DMS79 (cell line): ENCODE measurements at regions not wholly inside any gene's neighbourhood (a gene's known extent, or its start where the extent isn't known, plus 50 kb on each side); places are given as distances from the start of the nearest gene placed in this dataset.
A peak's percentile ranks its signal among the peaks of the same experiment; 100 is the strongest.
"Not testable (repeated sequence)": the region's sequence is repeated elsewhere in the genome, so short reads cannot be mapped to it uniquely, and the experiment has no call there.

ENCODE experiments used
- DNase-seq: peaks from one replicate; lab custom pipeline; 2025; lab: John Stamatoyannopoulos, UW

- DNase-seq, result no peak
Observed at GRCh38 chrX:74065831-74066390, 213.4 kb upstream of the XIST start.

- DNase-seq, result no peak
Observed at GRCh38 chrX:74063426-74064155, 211.1 kb upstream of the XIST start.

GRCh38 chrX:74061879-74062278, 209.4 kb upstream of the XIST start:
- no peak for DNase-seq

- DNase-seq, result no peak
Observed at GRCh38 chrX:74049126-74049525, 196.6 kb upstream of the XIST start.

- not testable (repeated sequence) for DNase-seq
Observed at GRCh38 chrX:74034066-74034465, 181.6 kb upstream of the XIST start.

GRCh38 chrX:74031527-74031926, 179.0 kb upstream of the XIST start:
- DNase-seq, result not testable (repeated sequence)

- not testable (repeated sequence) for DNase-seq
Observed at GRCh38 chrX:74030766-74031165, 178.3 kb upstream of the XIST start.

GRCh38 chrX:74025145-74025544, 172.6 kb upstream of the XIST start:
- not testable (repeated sequence) for DNase-seq

- no peak for DNase-seq
Observed at GRCh38 chrX:74023203-74023602, 170.7 kb upstream of the XIST start.

GRCh38 chrX:74018253-74018652, 165.7 kb upstream of the XIST start:
- DNase-seq, result no peak

GRCh38 chrX:74015379-74016019, 163.0 kb upstream of the XIST start:
- no peak for DNase-seq

- DNase-seq, result no peak
Observed at GRCh38 chrX:74009041-74009440, 156.5 kb upstream of the XIST start.

- no peak for DNase-seq
Observed at GRCh38 chrX:73992019-73992418, 139.5 kb upstream of the XIST start.

- DNase-seq, result no peak
Observed at GRCh38 chrX:73987166-73987565, 134.7 kb upstream of the XIST start.

- no peak for DNase-seq
Observed at GRCh38 chrX:73979551-73980131, 127.1 kb upstream of the XIST start.

- DNase-seq, result no peak
Observed at GRCh38 chrX:73977542-73978169, 125.1 kb upstream of the XIST start.

GRCh38 chrX:73967461-73967860, 114.9 kb upstream of the XIST start:
- DNase-seq, result not testable (repeated sequence)

GRCh38 chrX:73965833-73966232, 113.3 kb upstream of the XIST start:
- no peak for DNase-seq

GRCh38 chrX:73964579-73964978, 112.1 kb upstream of the XIST start:
- peak; percentile 49 for DNase-seq

- DNase-seq, result no peak
Observed at GRCh38 chrX:73963682-73964081, 111.2 kb upstream of the XIST start.

- no peak for DNase-seq
Observed at GRCh38 chrX:73962948-73963347, 110.4 kb upstream of the XIST start.

GRCh38 chrX:73961867-73962266, 109.4 kb upstream of the XIST start:
- DNase-seq, result not testable (repeated sequence)

- no peak for DNase-seq
Observed at GRCh38 chrX:73944563-73944908, 92.0 kb upstream of the XIST start.
